GM11168 (cell line): ENCODE measurements at regions not wholly inside any gene's neighbourhood (a gene's known extent, or its start where the extent isn't known, plus 50 kb on each side); places are given as distances from the start of the nearest gene placed in this dataset.

ENCODE experiments used
- in situ Hi-C: fragments of 300-500 bp; cut with MboI; formaldehyde crosslinking; loops from one replicate; pipeline ENCODE4 v1.12.0; 2022; ENCODE audit warnings: low sequenced_read_pairs; ENCODE audit not compliant: unreplicated experiment

- in situ Hi-C loops, result no loop called here
These were observed 295.2 kb upstream of the PWP1 start for GRCh38 chr12:107390414-107390813.

GRCh38 chr12:107393043-107393717 lies 292.4 kb upstream of the PWP1 start:
- in situ Hi-C loops, result no loop called here

DNA sequence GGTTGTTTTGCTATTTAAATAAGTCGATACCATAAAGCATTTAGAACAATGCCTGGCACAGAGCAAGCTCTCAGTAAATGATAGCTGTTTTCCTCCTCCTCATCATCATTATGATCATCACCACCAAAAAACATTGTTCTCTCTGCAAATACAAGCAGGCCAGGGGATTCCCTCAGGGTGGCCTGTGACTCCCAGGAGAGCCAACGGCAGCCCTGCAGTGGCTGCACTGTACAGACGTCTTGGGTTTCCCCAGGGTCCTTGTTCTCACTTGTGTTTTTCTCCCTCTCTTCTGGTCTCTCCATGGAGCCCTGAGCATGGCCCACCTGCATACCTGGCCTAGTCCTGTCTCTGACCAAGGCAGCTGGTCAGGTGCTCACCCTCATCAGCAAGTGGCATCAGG lies 290.9 kb upstream of the PWP1 start:
- in situ Hi-C loops, result no loop called here

GRCh38 chr12:107395817-107396216 lies 289.8 kb upstream of the PWP1 start:
- in situ Hi-C loops, result no loop called here

GRCh38 chr12:107396991-107397390 lies 288.6 kb upstream of the PWP1 start:
- in situ Hi-C loops, result no loop called here

GRCh38 chr12:107397890-107398500 lies 287.6 kb upstream of the PWP1 start:
- in situ Hi-C loops, result no loop called here

- in situ Hi-C loops, result no loop called here
These were observed 286.6 kb upstream of the PWP1 start for GRCh38 chr12:107399046-107399445.

GRCh38 chr12:107400686-107401447 lies 284.7 kb upstream of the PWP1 start:
- in situ Hi-C loops, result loop anchor here (10.0 kb wide), 2 partner anchors 204 to 266 kb away; no protein-coding TSS in a partner anchor

DNA sequence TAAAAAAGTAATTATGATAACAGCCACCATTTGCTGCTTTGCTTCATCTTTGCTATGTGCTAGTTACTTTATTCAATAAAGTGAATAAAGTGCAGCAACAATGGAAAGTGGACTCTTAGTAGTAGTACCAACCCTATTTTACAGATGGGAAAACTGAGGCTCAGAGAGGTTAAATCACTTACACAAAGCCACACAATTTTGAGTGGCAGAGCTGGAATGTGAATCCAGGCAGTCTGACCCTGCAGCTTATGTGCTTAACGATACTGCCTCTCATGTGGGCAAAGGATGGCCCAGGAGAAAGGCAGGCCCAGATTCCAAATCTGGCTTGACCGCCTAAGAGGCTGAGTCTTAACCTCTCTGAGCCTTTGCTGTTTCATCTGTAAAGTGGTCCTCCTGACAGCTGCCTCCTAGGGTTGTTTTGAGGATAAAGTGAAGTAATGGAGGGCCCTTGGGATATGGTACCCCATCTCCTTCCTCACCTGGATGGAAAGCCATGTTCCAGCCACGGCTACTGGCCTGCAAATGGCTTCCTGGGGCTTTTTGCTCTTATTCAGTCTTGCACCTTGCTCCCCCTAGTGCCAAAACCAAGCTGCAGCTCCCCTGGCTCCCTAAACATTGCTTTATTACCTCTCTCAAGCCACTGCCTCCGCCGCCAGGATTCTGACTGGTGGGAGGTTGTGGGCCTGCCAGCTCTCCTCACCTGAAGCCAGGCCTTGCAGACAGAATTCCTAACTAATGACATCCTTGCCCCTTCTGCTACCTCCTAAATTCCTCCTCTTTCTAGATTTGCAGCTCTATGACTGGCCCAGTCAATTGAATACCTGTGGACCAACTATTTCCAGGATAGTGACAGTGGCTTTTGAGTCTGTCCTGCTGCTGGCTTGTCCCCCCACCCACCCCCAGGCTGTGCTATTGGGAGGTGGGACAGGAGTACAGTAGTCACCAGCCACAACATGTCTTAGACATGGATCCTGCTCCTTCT lies 283.3 kb upstream of the PWP1 start:
- in situ Hi-C loops, result loop anchor here (10.0 kb wide), 2 partner anchors 202 to 268 kb away; no protein-coding TSS in a partner anchor

DNA sequence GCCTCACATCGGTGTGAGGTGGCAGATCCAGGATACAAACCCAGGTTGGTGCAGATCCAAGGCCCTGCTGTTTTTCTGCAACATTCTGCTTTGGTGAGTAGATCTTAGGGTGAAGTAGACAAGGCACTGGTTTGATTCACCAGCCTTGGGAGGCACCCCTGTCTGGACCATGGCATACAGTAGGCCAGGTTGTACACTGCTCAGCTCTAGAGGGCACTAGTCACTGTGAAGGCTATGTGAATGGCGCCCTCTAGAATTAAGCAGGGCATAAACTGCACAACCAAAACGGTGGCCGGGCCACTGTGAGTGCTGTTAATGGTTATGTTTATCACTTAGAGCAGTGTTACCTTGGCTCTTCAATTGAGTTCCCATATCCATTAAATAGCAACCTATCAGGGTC lies 280.6 kb upstream of the PWP1 start:
- in situ Hi-C loops, result loop anchor here (10.0 kb wide), 2 partner anchors 200 to 270 kb away; no protein-coding TSS in a partner anchor

GRCh38 chr12:107405436-107405835 lies 280.2 kb upstream of the PWP1 start:
- in situ Hi-C loops, result loop anchor here (10.0 kb wide), 2 partner anchors 199 to 271 kb away; no protein-coding TSS in a partner anchor

GRCh38 chr12:107406932-107407331 lies 278.7 kb upstream of the PWP1 start:
- in situ Hi-C loops, result loop anchor here (10.0 kb wide), 2 partner anchors 198 to 272 kb away; no protein-coding TSS in a partner anchor

DNA sequence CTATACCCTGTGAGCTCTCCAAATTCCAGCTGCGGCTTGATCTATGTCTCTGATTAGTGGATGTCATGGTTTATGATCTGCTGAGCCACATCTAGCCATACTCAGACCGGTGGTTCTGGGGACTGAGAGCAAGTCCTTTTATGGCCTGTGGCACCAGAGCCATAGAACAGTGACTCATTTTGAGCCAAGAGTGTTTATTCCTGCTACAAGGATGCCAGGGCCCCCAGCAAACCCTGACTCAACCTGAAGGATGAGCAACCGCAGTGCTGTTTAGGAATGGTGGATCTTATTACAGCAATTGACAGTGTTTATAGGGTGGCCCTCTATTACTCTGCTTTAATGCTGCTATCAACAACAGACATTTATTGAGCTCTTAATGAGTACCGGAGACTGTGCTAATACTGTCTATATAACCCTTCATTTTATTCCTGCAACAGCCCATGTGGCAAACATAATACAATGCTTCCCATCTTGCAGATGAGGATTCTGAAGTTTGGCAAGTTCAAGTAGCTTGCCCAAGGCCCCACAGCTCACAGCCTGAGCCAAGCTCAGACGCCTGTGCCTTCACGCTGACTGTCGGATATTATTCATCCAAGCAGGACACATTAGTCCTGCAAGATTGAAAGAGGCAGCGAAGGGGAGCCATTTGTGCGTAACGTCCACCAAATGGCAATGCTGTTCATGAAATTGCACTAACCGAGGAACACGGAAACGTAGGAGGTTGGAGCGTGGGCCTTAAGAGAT lies 273.6 kb upstream of the PWP1 start:
- in situ Hi-C loops, result no loop called here

GRCh38 chr12:107415071-107415470 lies 270.5 kb upstream of the PWP1 start:
- in situ Hi-C loops, result no loop called here

- in situ Hi-C loops, result no loop called here
These were observed 269.8 kb upstream of the PWP1 start for GRCh38 chr12:107415834-107416233.

DNA sequence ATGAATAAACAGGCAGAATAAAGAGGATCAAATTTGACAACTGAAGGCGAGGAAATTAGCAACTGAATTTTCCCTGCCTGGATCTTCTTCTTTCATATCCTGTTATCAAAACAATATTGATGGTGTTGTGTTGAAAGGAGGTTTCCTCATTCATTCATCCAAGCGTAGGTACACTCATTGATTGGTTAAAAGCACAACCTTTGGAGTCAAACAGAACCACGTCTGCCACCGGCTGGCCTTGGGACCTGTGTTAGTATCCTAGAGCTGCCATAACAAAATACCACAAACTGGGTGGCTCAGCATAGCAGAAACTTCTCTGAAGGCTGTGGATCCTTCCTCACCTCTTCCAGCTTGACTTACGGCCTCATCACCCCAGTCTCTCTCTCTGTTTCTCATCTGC lies 268.6 kb upstream of the PWP1 start:
- in situ Hi-C loops, result no loop called here

DNA sequence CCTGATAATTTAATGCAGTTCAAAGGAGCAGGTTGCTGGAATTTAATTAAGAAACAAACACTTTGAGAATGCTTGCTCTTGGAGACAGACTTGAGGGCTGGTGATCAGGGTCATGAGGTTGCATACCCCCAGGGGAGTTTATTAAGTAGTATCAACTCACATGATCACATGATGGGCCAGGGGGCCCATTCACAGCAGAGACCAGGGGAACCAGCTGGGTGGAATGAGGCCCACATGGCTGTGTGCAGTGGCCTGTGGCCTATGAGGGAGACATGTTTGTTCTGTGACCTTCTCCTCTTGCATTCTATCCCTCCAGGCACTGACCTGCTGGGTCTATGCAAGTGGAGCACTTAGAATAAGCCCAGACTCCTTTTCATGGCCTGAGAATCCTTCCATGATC lies 266.6 kb upstream of the PWP1 start:
- in situ Hi-C loops, result no loop called here

DNA sequence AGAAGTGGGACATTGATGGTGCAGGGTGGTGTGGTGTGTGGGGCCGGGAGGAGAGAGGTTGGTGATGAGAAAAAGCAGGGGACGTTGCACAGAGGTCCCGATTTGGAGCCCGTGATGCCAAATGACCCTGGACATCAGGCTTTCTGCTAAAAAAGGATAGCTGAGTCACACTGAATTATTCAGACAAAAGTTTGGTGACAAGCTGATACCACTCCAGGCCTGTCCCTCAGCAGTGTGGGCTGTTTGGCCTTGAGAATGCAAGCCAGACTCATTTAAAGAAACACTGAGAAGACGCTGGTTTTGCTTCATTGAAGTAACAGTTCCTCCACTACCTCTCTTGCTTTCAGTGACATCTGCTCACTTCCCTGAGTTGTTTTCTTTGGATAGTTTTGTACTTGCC lies 262.1 kb upstream of the PWP1 start:
- in situ Hi-C loops, result no loop called here

GRCh38 chr12:107429006-107429705 lies 256.4 kb upstream of the PWP1 start:
- in situ Hi-C loops, result no loop called here
